ENCODE measurements at regions not wholly inside any gene's neighbourhood (a gene's known extent, or its start where the extent isn't known, plus 50 kb on each side); places are given as distances from the start of the nearest gene placed in this dataset.

- Histone ChIP-seq H3K23me2 (ENCODE audit: low read depth, low read length) (no peaks in the 10 kb centered on the region), H3K18ac (ENCODE audit: extremely low read depth, low read length) (no peak overlapping the region), H2AK5ac (ENCODE audit: low read depth, low read length) (no peak overlapping the region), H3K79me2 (ENCODE audit: control insufficient read depth in 1 of 2, insufficient read depth in 2 of 2, low read length in 2 of 2) (no peaks in the 10 kb centered on the region), H3K27me3 (replicated peaks in 1 of 4; ENCODE audit: control insufficient read depth in 3 of 4, extremely low read depth in 1 of 4, insufficient read depth in 3 of 4, low read length in 3 of 4) (no peaks in the 10 kb centered on the region), H4K8ac (ENCODE audit: extremely low read depth, insufficient read depth, low read length) (peak overlapping the region; percentile 31; the same call in 1 of the 2 replicates), H2BK15ac (ENCODE audit: low read length) (no peak overlapping the region), H3K4me3 (ENCODE audit: extremely low read depth in 1 of 4, insufficient read depth in 2 of 4, low read depth in 3 of 4, low read length in 4 of 4) (no peak overlapping the region), H2BK5ac (ENCODE audit: low read depth, low read length) (no peak overlapping the region), H2BK20ac (ENCODE audit: low read length) (no peak overlapping the region), H4K5ac (ENCODE audit: insufficient read length, low read depth, low read length) (no peak overlapping the region), H2BK120ac (replicated peaks; ENCODE audit: low read depth, low read length) (no peak overlapping the region), H3K56ac (replicated peaks; ENCODE audit: insufficient read length, low read depth, low read length) (no peak overlapping the region), H3K79me1 (ENCODE audit: low read depth, low read length) (no peaks in the 10 kb centered on the region), H3K23ac (ENCODE audit: insufficient read length) (no peak overlapping the region), H3K4me1 (replicated peaks in 1 of 4; ENCODE audit: control insufficient read depth in 3 of 4, insufficient read depth in 4 of 4, low read length in 3 of 4) (no peaks in the 10 kb centered on the region), H4K91ac (replicated peaks; ENCODE audit: insufficient read length, low read length) (no peak overlapping the region), H2AFZ (ENCODE audit: low read length) (no peak overlapping the region), H3K9ac (replicated peaks in 1 of 4; ENCODE audit: extremely low read depth in 1 of 4, low read depth in 3 of 4, low read length in 3 of 4) (no peak overlapping the region), H3K4me2 (ENCODE audit: insufficient read depth in 1 of 2, low read depth in 2 of 2, low read length in 2 of 2) (no peak overlapping the region), H3K36me3 (ENCODE audit: control insufficient read depth in 2 of 4, insufficient read depth in 4 of 4, low read length in 3 of 4) (no peaks in the 10 kb centered on the region), H3K14ac (ENCODE audit: insufficient read length) (no peak overlapping the region), H3K27ac (ENCODE audit: low read depth, low read length) (no peak overlapping the region), H3K9me3 (ENCODE audit: insufficient read depth in 2 of 2, low read depth in 1 of 2, low read length in 1 of 2) (no peaks in the 10 kb centered on the region), H2BK12ac (ENCODE audit: low read depth, low read length) (no peak overlapping the region), H3K4ac (replicated peaks; ENCODE audit: insufficient read length, low read depth, low read length) (no peak overlapping the region), H4K20me1 (replicated peaks in 1 of 2; ENCODE audit: control insufficient read depth in 1 of 2, insufficient read depth in 2 of 2, low read length in 2 of 2) (no peaks in the 10 kb centered on the region)
- 88% methylated on average over 3 of the region's 3 CpGs; no CpG with 5 or more reads in 1 of the 2 experiments for WGBS, 2 experiments (ENCODE audit: extremely low coverage in 1 of 2, insufficient coverage in 1 of 2, insufficient read length in 1 of 2, insufficient replicate concordance in 2 of 2, low coverage in 1 of 2, low lambda C conversion rate in 2 of 2, missing lambda C conversion rate in 1 of 2)
- no peak for DNase-seq (ENCODE audit: low read depth in 1 of 2, low spot score in 2 of 2)
- ChIA-PET POLR2A (ENCODE audit: partially characterized antibody) (no interaction called here), CTCF (ENCODE audit: partially characterized antibody) (interaction anchor here (0.9 to 1.3 kb wide), 3 partner anchors 10 to 15 kb away, joined by 3 read pairs; no protein-coding TSS in a partner anchor)
- no peak for FAIRE-seq
- TF ChIP-seq E2F6 (IDR thresholded peaks at IDR 0.05) (no peak), TBP (IDR thresholded peaks at IDR 0.05; ENCODE audit: low read depth, low read length) (no peak), RNF2 (IDR thresholded peaks at IDR 0.05; ENCODE audit: borderline replicate concordance, low read depth, low read length, missing control alignments, poor library complexity, severe bottlenecking) (no peak), KDM1A (IDR thresholded peaks at IDR 0.05; ENCODE audit: borderline replicate concordance, low read length) (no peak), POU5F1 (IDR thresholded peaks at IDR 0.05; ENCODE audit: low read depth, low read length) (no peak), HDAC2 (IDR thresholded peaks at IDR 0.05; ENCODE audit: borderline replicate concordance in 1 of 2, low read depth in 2 of 2, low read length in 2 of 2) (no peak), SP1 (IDR thresholded peaks at IDR 0.05; ENCODE audit: low read depth, low read length) (no peak), YY1 (IDR thresholded peaks at IDR 0.05; ENCODE audit: low read depth, low read length) (no peak), CBX5 (IDR thresholded peaks at IDR 0.05; ENCODE audit: low read depth, low read length) (no peak), CHD1 (IDR thresholded peaks at IDR 0.05; ENCODE audit: low read depth, low read length) (no peak), NRF1 (IDR thresholded peaks at IDR 0.05; ENCODE audit: low read depth, low read length) (no peak), SIX5 (IDR thresholded peaks at IDR 0.05; ENCODE audit: low read depth, low read length) (no peak), BACH1 (IDR thresholded peaks at IDR 0.05; ENCODE audit: low read length) (no peak), EGR1 (IDR thresholded peaks at IDR 0.05; ENCODE audit: borderline replicate concordance, low read depth, low read length) (no peak), CBX8 (IDR thresholded peaks at IDR 0.05; ENCODE audit: borderline replicate concordance, low read depth, low read length) (no peak)
These were observed 220.7 kb upstream of the GLI3 start for GRCh38 chr7:42457663-42458062.

Measured in H1 (cell line).